ENCODE measurements at regions not wholly inside any gene's neighbourhood (a gene's known extent, or its start where the extent isn't known, plus 50 kb on each side); places are given as distances from the start of the nearest gene placed in this dataset.

- TF ChIP-seq ATF2 (CRISPR knock-in tag; IDR thresholded peaks at IDR 0.05) (no peak), ZSCAN30 (CRISPR knock-in tag; IDR thresholded peaks at IDR 0.05) (no peak), ZNF552 (CRISPR knock-in tag; IDR thresholded peaks at IDR 0.05; ENCODE audit: borderline replicate concordance) (no peak), DDIT3 (CRISPR knock-in tag; IDR thresholded peaks at IDR 0.05) (no peak), ZNF512 (CRISPR knock-in tag; IDR thresholded peaks at IDR 0.05) (no peak), RFXAP (CRISPR knock-in tag; IDR thresholded peaks at IDR 0.05; ENCODE audit: borderline replicate concordance) (no peak), PPARG (CRISPR knock-in tag; conservative IDR thresholded peaks at IDR 0.05) (no peak), AKAP8 (CRISPR knock-in tag; IDR thresholded peaks at IDR 0.05) (no peak)
- H3K4me2 ChIP-seq (ENCODE audit: low read depth, low read length), result no peak overlapping the region
- no peak overlapping the region for H3K27ac ChIP-seq (ENCODE audit: extremely low read length, insufficient read depth, low read length)
- no peak for ATAC-seq
- intact Hi-C loops (cut with micrococcal nuclease; ENCODE audit: unreplicated experiment) (no loop called here), in situ Hi-C loops (cut with HindIII; ENCODE audit: extremely low pct_ligation_motif_present, low pct_unique_long_range_greater_than_20kb) (no loop called here)
- no peaks in the 10 kb centered on the region for H4K20me1 ChIP-seq (ENCODE audit: insufficient read depth, low read length)
- no peaks in the 10 kb centered on the region for H3K79me2 ChIP-seq (ENCODE audit: insufficient read depth, low read length)
- CTCF ChIA-PET (ENCODE audit: low intra/inter-chr PET ratio, low total read pairs), result no interaction called here
- H3K4me1 ChIP-seq (ENCODE audit: insufficient read depth, low read length), result no peaks in the 10 kb centered on the region
- no peak for FAIRE-seq
- no peak overlapping the region for H3K9ac ChIP-seq (ENCODE audit: insufficient read depth, low read depth, low read length)
- no peaks in the 10 kb centered on the region for H3K36me3 ChIP-seq (replicated peaks in 1 of 2; ENCODE audit: control insufficient read depth in 1 of 2, insufficient read depth in 2 of 2, low read length in 2 of 2)
- no peaks in the 10 kb centered on the region for H3K27me3 ChIP-seq (ENCODE audit: control insufficient read depth in 1 of 2, insufficient read depth in 2 of 2, low read length in 2 of 2)
- 3% methylated on average over 3 of the region's 3 CpGs for WGBS (ENCODE audit: low lambda C conversion rate)
- H3K9me3 ChIP-seq (ENCODE audit: low read length), result no peaks in the 10 kb centered on the region
- H2AFZ ChIP-seq (ENCODE audit: low read length), result no peak overlapping the region
- BruUV-seq (replicated peaks), result no TSS peak
- POLR2A ChIA-PET, result no interaction called here
- H3K4me3 ChIP-seq (replicated peaks in 1 of 3; ENCODE audit: insufficient read depth in 1 of 3, low read depth in 2 of 3, low read length in 3 of 3), result no peak overlapping the region
- no peak for DNase-seq (ENCODE audit: low spot score)
Observed at GRCh38 chr2:76610451-76610850, 899.7 kb upstream of the GCFC2 start.
